GM23338 (cell line): ENCODE measurements at regions not wholly inside any gene's neighbourhood (a gene's known extent, or its start where the extent isn't known, plus 50 kb on each side); places are given as distances from the start of the nearest gene placed in this dataset.

ENCODE experiments used
- CREB1 ChIP-seq: fragments of 250-450 bp; sonication (Bioruptor Pico); IDR thresholded peaks from 2 replicates; pipeline ENCODE4 v1.5.0; 2020; ENCODE audit warnings: low read depth, mild to moderate bottlenecking, moderate library complexity
- EZH2 ChIP-seq: fragments of 200-600 bp; sonication (generic); IDR thresholded peaks from one replicate; pipeline ENCODE4 v1.8.0; 2017; ENCODE audit warnings: antibody characterized with exemption, mild to moderate bottlenecking, low read depth; ENCODE audit not compliant: unreplicated experiment
- EZH2phosphoT487 ChIP-seq: fragments of 200-600 bp; sonication (generic); IDR thresholded peaks from one replicate; pipeline ENCODE4 v1.8.1; 2018; ENCODE audit warnings: antibody characterized with exemption; ENCODE audit not compliant: unreplicated experiment
- JUNB ChIP-seq: IDR thresholded peaks from one replicate; pipeline ENCODE4 v1.6.1; 2016; ENCODE audit warnings: antibody characterized with exemption; ENCODE audit not compliant: unreplicated experiment
- POLR2AphosphoS5 ChIP-seq: IDR thresholded peaks from 2 replicates; pipeline ENCODE4 v1.6.1; 2016; ENCODE audit warnings: antibody characterized with exemption, low read depth
- REST ChIP-seq: IDR thresholded peaks from one replicate; pipeline ENCODE4 v1.6.1; 2018; ENCODE audit warnings: antibody characterized with exemption; ENCODE audit not compliant: unreplicated experiment
- TF ChIP-seq, protein P1 (sequence below), 2 experiments: fragments of 200-600 bp in 1 of 2; sonication (generic) in 1 of 2; conservative IDR thresholded peaks; 2 replicates each; pipeline versions ENCODE4 v1.5.1 to v1.6.1; 2016 to 2017; ENCODE audit warnings: antibody characterized with exemption in 2 of 2, low read depth in 2 of 2, mild to moderate bottlenecking in 2 of 2, moderate library complexity in 1 of 2
- TF ChIP-seq, protein P2 (sequence below): IDR thresholded peaks from 2 replicates; pipeline ENCODE4 v1.6.1; 2016; ENCODE audit warnings: antibody characterized with exemption

DNA sequence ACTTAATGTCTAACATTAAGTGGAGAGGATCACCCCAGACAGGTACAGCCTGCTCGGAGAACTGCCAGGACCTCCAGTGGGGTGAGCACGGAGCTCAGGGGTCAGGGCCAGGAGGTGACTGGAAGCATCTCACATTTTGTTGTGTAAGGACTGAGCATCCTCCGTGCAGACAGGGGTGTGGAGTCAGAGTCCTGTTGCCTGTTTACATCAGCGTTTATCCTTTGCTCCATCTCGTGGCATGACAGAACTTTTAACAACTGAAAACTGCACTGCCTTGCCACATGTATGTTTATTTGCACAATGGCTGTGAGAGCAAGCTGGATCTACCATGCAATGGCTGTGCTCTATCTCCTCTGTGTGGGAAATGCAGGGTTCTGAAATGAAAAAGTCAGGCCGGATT is 175.4 kb upstream of the AKR1E2 start:
- TF ChIP-seq, protein P1, sequence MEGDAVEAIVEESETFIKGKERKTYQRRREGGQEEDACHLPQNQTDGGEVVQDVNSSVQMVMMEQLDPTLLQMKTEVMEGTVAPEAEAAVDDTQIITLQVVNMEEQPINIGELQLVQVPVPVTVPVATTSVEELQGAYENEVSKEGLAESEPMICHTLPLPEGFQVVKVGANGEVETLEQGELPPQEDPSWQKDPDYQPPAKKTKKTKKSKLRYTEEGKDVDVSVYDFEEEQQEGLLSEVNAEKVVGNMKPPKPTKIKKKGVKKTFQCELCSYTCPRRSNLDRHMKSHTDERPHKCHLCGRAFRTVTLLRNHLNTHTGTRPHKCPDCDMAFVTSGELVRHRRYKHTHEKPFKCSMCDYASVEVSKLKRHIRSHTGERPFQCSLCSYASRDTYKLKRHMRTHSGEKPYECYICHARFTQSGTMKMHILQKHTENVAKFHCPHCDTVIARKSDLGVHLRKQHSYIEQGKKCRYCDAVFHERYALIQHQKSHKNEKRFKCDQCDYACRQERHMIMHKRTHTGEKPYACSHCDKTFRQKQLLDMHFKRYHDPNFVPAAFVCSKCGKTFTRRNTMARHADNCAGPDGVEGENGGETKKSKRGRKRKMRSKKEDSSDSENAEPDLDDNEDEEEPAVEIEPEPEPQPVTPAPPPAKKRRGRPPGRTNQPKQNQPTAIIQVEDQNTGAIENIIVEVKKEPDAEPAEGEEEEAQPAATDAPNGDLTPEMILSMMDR (conservative IDR thresholded peaks at IDR 0.05; ENCODE audit: low read depth in 2 of 2) = no peak
- TF ChIP-seq EZH2 = no peak
- TF ChIP-seq POLR2AphosphoS5 = no peak
- no peak for TF ChIP-seq REST
- TF ChIP-seq, protein P2, sequence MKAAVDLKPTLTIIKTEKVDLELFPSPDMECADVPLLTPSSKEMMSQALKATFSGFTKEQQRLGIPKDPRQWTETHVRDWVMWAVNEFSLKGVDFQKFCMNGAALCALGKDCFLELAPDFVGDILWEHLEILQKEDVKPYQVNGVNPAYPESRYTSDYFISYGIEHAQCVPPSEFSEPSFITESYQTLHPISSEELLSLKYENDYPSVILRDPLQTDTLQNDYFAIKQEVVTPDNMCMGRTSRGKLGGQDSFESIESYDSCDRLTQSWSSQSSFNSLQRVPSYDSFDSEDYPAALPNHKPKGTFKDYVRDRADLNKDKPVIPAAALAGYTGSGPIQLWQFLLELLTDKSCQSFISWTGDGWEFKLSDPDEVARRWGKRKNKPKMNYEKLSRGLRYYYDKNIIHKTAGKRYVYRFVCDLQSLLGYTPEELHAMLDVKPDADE = no peak
- TF ChIP-seq EZH2phosphoT487 = no peak
- TF ChIP-seq CREB1 (CRISPR knock-in tag) = no peak
- TF ChIP-seq JUNB = no peak
